HFFc6 (cell line): ENCODE measurements at regions not wholly inside any gene's neighbourhood (a gene's known extent, or its start where the extent isn't known, plus 50 kb on each side); places are given as distances from the start of the nearest gene placed in this dataset.

ENCODE experiments used
- DNase-seq: peaks from one replicate; pipeline ENCODE4 v3.0.0-alpha.2; 2018
- H3K27ac Mint-ChIP-seq: 2 replicates; pipeline ENCODE4 v1.8.0; 2020; ENCODE audit warnings: mild to moderate bottlenecking, mixed read lengths
- H3K27me3 Mint-ChIP-seq: 2 replicates; pipeline ENCODE4 v1.8.0; 2021; ENCODE audit warnings: mild to moderate bottlenecking, moderate library complexity, mixed read lengths; ENCODE audit not compliant: insufficient read depth
- H3K36me3 Mint-ChIP-seq: 2 replicates; pipeline ENCODE4 v1.8.0; 2021; ENCODE audit warnings: low read depth, mixed read lengths
- H3K4me1 Mint-ChIP-seq: 2 replicates; pipeline ENCODE4 v1.8.0; 2020; ENCODE audit warnings: low read depth, mixed read lengths
- H3K4me3 Mint-ChIP-seq: 2 replicates; pipeline ENCODE4 v1.8.0; 2020; ENCODE audit warnings: mild to moderate bottlenecking, moderate library complexity, mixed read lengths
- H3K9me3 Mint-ChIP-seq: 2 replicates; pipeline ENCODE4 v1.8.0; 2020; ENCODE audit warnings: mild to moderate bottlenecking, mixed read lengths
- CTCF ChIP-seq: fragments of 200-600 bp; sonication (generic); IDR thresholded peaks from 2 replicates; pipeline ENCODE4 v1.5.0; 2021; ENCODE audit warnings: antibody characterized with exemption, mild to moderate bottlenecking

- Mint-ChIP-seq H3K4me3 (no peak overlapping the region), H3K27ac (no peak overlapping the region), H3K36me3 (no peaks in the 10 kb centered on the region), H3K27me3 (peaks cover 19% of the 10 kb centered on the region), H3K4me1 (peaks cover 7% of the 10 kb centered on the region), H3K9me3 (no peaks in the 10 kb centered on the region)
- TF ChIP-seq CTCF: no peak
- DNase-seq: no peak
These were observed 120.4 kb downstream of the VEGFA start for GRCh38 chr6:43890197-43891062.

DNA sequence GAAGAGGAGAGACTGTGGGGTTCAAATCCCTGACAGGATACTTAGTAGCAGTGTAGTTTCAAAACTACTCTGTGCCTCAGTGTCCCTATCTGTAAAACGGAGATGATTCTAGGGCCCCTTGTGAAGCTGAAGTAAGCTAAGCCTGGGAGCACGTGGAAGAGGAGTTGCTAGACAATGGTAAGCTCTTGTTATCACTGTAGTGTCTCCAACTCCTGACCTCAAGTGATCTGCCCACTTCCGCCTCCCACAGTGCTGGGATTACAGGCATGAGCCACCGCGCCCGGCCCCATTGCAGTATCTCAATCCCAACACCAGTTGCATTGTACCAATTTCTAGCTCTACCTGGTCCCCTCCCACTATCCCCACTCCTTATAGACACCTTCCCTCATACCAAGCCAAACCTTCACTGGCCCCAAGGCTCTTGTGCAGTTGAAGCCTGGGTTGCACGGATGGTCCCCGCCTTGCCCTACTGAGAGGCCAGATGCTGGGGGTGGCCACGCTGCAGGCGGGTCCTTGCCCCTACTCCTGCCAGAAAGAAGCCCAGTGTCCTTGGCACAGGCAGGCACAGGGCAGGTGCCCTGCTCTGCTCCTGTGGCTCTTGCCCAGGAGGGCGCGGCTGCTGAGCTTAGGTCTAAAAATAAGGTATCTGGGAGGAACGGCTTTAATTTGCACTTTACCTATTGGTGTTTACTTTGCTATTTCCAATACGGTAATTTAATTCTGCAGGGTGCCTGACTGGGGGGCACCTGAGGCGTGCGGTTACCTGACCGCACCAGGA is 118.1 kb downstream of the VEGFA start:
- Mint-ChIP-seq H3K9me3 (no peaks in the 10 kb centered on the region; the same call in 1 of the 2 replicates), H3K4me3 (no peak overlapping the region), H3K27ac (no peak overlapping the region), H3K36me3 (no peaks in the 10 kb centered on the region), H3K27me3 (peaks cover 17% of the 10 kb centered on the region), H3K4me1 (peaks cover 7% of the 10 kb centered on the region)
- DNase-seq: no peak
- no peak for TF ChIP-seq CTCF

DNA sequence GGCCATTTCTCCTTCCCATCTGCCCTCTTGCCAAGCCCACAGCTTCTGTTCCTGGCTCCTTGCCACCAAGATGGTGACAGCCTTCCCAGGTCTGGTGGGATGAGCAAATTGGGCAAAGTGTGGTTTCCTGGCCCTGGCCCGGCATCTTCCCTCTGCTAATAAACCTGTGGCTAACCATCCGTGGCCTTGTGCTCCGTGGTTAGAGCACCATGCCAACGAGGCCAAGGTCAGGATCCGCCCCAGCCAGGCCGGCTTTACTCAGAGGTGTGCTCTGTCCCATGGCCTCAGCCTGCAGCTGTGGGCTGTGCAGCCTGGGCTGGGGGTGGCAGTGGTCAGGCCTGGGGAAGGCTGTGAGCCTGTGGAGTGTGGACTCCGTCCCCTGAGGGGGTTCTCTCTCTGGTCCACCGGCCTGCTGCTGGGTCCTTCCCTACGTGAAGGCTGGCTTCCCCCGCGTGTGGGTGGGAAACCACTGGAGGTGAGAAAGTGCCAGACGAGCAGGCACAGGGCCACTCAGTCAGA is 117.4 kb downstream of the VEGFA start:
- Mint-ChIP-seq H3K27ac (no peak overlapping the region), H3K36me3 (no peaks in the 10 kb centered on the region), H3K9me3 (no peaks in the 10 kb centered on the region; the same call in 1 of the 2 replicates), H3K27me3 (peaks cover 17% of the 10 kb centered on the region), H3K4me1 (peaks cover 4% of the 10 kb centered on the region), H3K4me3 (no peak overlapping the region)
- DNase-seq: no peak
- no peak for TF ChIP-seq CTCF

- no peaks in the 10 kb centered on the region for H3K36me3 Mint-ChIP-seq
- H3K27me3 Mint-ChIP-seq: peaks cover 15% of the 10 kb centered on the region
- no peaks in the 10 kb centered on the region for H3K4me1 Mint-ChIP-seq
- DNase-seq: no peak
- no peak for TF ChIP-seq CTCF
- no peak overlapping the region for H3K27ac Mint-ChIP-seq
- no peaks in the 10 kb centered on the region; the same call in 1 of the 2 replicates for H3K9me3 Mint-ChIP-seq
- H3K4me3 Mint-ChIP-seq: no peak overlapping the region
These were observed 116.8 kb downstream of the VEGFA start for GRCh38 chr6:43886717-43887339.

- no peaks in the 10 kb centered on the region; the same call in 1 of the 2 replicates for H3K9me3 Mint-ChIP-seq
- TF ChIP-seq CTCF: no peak
- H3K36me3 Mint-ChIP-seq: no peaks in the 10 kb centered on the region
- no peaks in the 10 kb centered on the region for H3K4me1 Mint-ChIP-seq
- H3K27ac Mint-ChIP-seq: no peak overlapping the region
- no peak overlapping the region for H3K4me3 Mint-ChIP-seq
- DNase-seq: no peak
- H3K27me3 Mint-ChIP-seq: peaks cover 15% of the 10 kb centered on the region
These were observed 116.1 kb downstream of the VEGFA start for GRCh38 chr6:43886067-43886461.
